Prostate gland (tissue), 2 donors: ENCODE measurements at regions not wholly inside any gene's neighbourhood (a gene's known extent, or its start where the extent isn't known, plus 50 kb on each side); places are given as distances from the start of the nearest gene placed in this dataset.

Source experiments
- DNase-seq: peaks from one replicate; pipeline ENCODE4 v3.0.0-alpha.2; 2019; ENCODE audit warnings: low spot score
- H3K27ac ChIP-seq, 2 donors: fragments of 200-600 bp; sonication (generic); 2 replicates each; pipeline ENCODE4 v1.5.1; 2017 to 2019
- H3K27me3 ChIP-seq: fragments of 200-600 bp; sonication (generic); replicated peaks from 2 replicates; pipeline ENCODE4 v1.5.1; 2019; ENCODE audit not compliant: insufficient read depth
- H3K36me3 ChIP-seq, 2 donors: fragments of 200-600 bp; sonication (generic); 1 replicate in 1 of 2; 2 replicates in 1 of 2; pipeline versions ENCODE4 v1.5.1 to v1.8.1; 2017 to 2019
- H3K4me1 ChIP-seq: fragments of 200-600 bp; sonication (generic); replicated peaks from 2 replicates; pipeline ENCODE4 v1.5.1; 2019
- H3K4me3 ChIP-seq, 2 donors: fragments of 200-600 bp; sonication (generic); 2 replicates each; pipeline ENCODE4 v1.5.1; 2017 to 2019
- H3K9me3 ChIP-seq: fragments of 200-600 bp; sonication (generic); 2 replicates; pipeline ENCODE4 v1.5.1; 2017
- CTCF ChIP-seq, 4 experiments: fragments of 200-600 bp in 2 of 4; fragments of 450-650 bp in 2 of 4; sonication (generic) in 2 of 4; IDR thresholded peaks; 1 replicate in 3 of 4; 2 replicates in 1 of 4; pipeline ENCODE4 v1.5.1; 2016 to 2019; ENCODE audit warnings: antibody characterized with exemption in 4 of 4, mild to moderate bottlenecking in 2 of 4, moderate library complexity in 2 of 4
- POLR2A ChIP-seq: fragments of 450-650 bp; IDR thresholded peaks from one replicate; pipeline ENCODE4 v1.6.1; 2016; ENCODE audit warnings: antibody characterized with exemption, mild to moderate bottlenecking
- POLR2AphosphoS5 ChIP-seq: sonication (generic); formaldehyde crosslinking; IDR thresholded peaks from one replicate; pipeline ENCODE4 v1.6.1; 2017; ENCODE audit warnings: antibody characterized with exemption
- WGBS: methylation state at CpG from one replicate; pipeline ENCODE4 v1.1.5; 2018; 5-methylcytosine and 5-hydroxymethylcytosine counted together
- intact Hi-C: fragments of 100-400 bp; cut with DNase I; formaldehyde crosslinking; loops from one replicate; pipeline ENCODE4 v1.14.2; 2022

- Histone ChIP-seq H3K9me3 (no peaks in the 10 kb centered on the region), H3K4me3 (no peak overlapping the region), H3K27me3 (peaks cover 6% of the 10 kb centered on the region), H3K36me3 (no peaks in the 10 kb centered on the region), H3K27ac (no peak overlapping the region), H3K4me1 (peaks cover 11% of the 10 kb centered on the region)
- TF ChIP-seq CTCF (IDR thresholded peaks at IDR 0.05) (no peak), POLR2AphosphoS5 (no peak), POLR2A (no peak)
- 92% methylated on average over 17 of the region's 17 CpGs for WGBS
- DNase-seq, result no peak
- intact Hi-C loops, result no loop called here
Observed at GRCh38 chr4:1552451-1552850, 131.7 kb downstream of the FAM53A start.

- peaks cover 11% of the 10 kb centered on the region for H3K4me1 ChIP-seq
- no peak for DNase-seq
- no peaks in the 10 kb centered on the region for H3K9me3 ChIP-seq
- H3K27me3 ChIP-seq, result peaks cover under 1% of the 10 kb centered on the region
- intact Hi-C loops, result no loop called here
- H3K27ac ChIP-seq, result no peak overlapping the region
- H3K4me3 ChIP-seq, result no peak overlapping the region
- no peaks in the 10 kb centered on the region for H3K36me3 ChIP-seq
- TF ChIP-seq POLR2AphosphoS5 (no peak), CTCF (IDR thresholded peaks at IDR 0.05) (no peak), POLR2A (no peak)
- 88% methylated on average over 6 of the region's 6 CpGs for WGBS
Observed at GRCh38 chr4:1551211-1551610, 132.9 kb downstream of the FAM53A start.

- Histone ChIP-seq H3K4me1 (peaks cover 11% of the 10 kb centered on the region), H3K9me3 (no peaks in the 10 kb centered on the region), H3K27ac (no peak overlapping the region), H3K27me3 (no peaks in the 10 kb centered on the region), H3K36me3 (no peaks in the 10 kb centered on the region), H3K4me3 (no peak overlapping the region)
- WGBS, result 60% methylated on average over 26 of the region's 26 CpGs
- no peak for DNase-seq
- intact Hi-C loops, result no loop called here
- TF ChIP-seq POLR2AphosphoS5, result no peak
- no peak for TF ChIP-seq CTCF (IDR thresholded peaks at IDR 0.05)
- TF ChIP-seq POLR2A, result no peak
Observed at GRCh38 chr4:1550122-1551070, 133.7 kb downstream of the FAM53A start.

GRCh38 chr4:1549638-1550035 is 134.5 kb downstream of the FAM53A start:
- H3K4me3 ChIP-seq, result no peak overlapping the region
- DNase-seq, result no peak
- TF ChIP-seq CTCF (IDR thresholded peaks at IDR 0.05), result no peak
- no peak for TF ChIP-seq POLR2A
- no peak for TF ChIP-seq POLR2AphosphoS5
- no peaks in the 10 kb centered on the region for H3K36me3 ChIP-seq
- no peaks in the 10 kb centered on the region for H3K9me3 ChIP-seq
- 76% methylated on average over 10 of the region's 11 CpGs for WGBS
- no peak overlapping the region for H3K27ac ChIP-seq
- H3K27me3 ChIP-seq, result no peaks in the 10 kb centered on the region
- H3K4me1 ChIP-seq, result peaks cover 14% of the 10 kb centered on the region
- intact Hi-C loops, result no loop called here
